Activated CD4-positive, alpha-beta memory T cell treated with anti-CD3 and anti-CD28 coated beads, Interleukin-2, amount 10 ng/mL, durations not matched to agents 7 days and 5 days (primary cell): ENCODE measurements at regions not wholly inside any gene's neighbourhood (a gene's known extent, or its start where the extent isn't known, plus 50 kb on each side); places are given as distances from the start of the nearest gene placed in this dataset.

Experiments used
- CTCF ChIA-PET: fragments of 350-600 bp; sonication (Branson Sonifier 250); formaldehyde crosslinking; loops from one replicate; lab custom pipeline; 2021; ENCODE audit warnings: antibody characterized with exemption, inconsistent platforms; lab: Charles Lee
- POLR2A ChIA-PET: fragments of 350-600 bp; sonication (Branson Sonifier 250); formaldehyde crosslinking; loops from one replicate; lab custom pipeline; 2021; ENCODE audit warnings: antibody characterized with exemption; lab: Charles Lee
- DNase-seq: peaks from one replicate; pipeline ENCODE4 v3.0.0-alpha.2; 2020
- H3K27ac Mint-ChIP-seq: one replicate; pipeline ENCODE4 v1.8.0; 2021; ENCODE audit warnings: mild to moderate bottlenecking, mixed read lengths
- H3K27me3 Mint-ChIP-seq: one replicate; pipeline ENCODE4 v1.8.0; 2021; ENCODE audit warnings: mixed read lengths
- H3K36me3 Mint-ChIP-seq: one replicate; pipeline ENCODE4 v1.8.0; 2021; ENCODE audit warnings: low read depth, mixed read lengths
- H3K4me1 Mint-ChIP-seq: one replicate; pipeline ENCODE4 v1.8.0; 2021; ENCODE audit warnings: mixed read lengths
- H3K4me3 Mint-ChIP-seq: one replicate; pipeline ENCODE4 v1.8.0; 2021; ENCODE audit warnings: mild to moderate bottlenecking, mixed read lengths
- H3K9me3 Mint-ChIP-seq: one replicate; pipeline ENCODE4 v1.8.0; 2021; ENCODE audit warnings: mixed read lengths

DNA sequence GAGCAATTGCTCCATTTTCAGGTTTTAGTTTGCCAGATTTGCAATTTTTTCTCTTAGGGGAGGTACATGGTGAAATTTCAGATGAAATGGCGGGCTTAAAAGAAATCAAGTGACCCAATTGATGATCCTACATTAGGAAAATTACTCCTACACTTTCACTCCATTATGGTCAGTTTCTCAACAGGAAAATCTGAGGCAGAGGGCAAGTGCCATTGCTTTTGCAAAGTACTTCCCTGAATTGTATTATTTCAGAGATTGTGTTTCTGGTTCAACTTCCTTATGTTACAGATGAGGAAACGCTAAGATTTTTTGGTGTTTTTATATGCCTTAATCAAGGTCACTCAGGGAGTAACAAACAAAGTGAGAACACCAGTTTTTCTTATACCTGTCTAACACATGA is 302.2 kb downstream of the ARAP2 start:
- Mint-ChIP-seq H3K4me3 (no peak overlapping the region), H3K36me3 (no peaks in the 10 kb centered on the region), H3K27me3 (no peaks in the 10 kb centered on the region), H3K9me3 (no peaks in the 10 kb centered on the region), H3K27ac (no peak overlapping the region), H3K4me1 (no peaks in the 10 kb centered on the region)
- CTCF ChIA-PET: no interaction called here
- POLR2A ChIA-PET: no interaction called here
- no peak for DNase-seq

DNA sequence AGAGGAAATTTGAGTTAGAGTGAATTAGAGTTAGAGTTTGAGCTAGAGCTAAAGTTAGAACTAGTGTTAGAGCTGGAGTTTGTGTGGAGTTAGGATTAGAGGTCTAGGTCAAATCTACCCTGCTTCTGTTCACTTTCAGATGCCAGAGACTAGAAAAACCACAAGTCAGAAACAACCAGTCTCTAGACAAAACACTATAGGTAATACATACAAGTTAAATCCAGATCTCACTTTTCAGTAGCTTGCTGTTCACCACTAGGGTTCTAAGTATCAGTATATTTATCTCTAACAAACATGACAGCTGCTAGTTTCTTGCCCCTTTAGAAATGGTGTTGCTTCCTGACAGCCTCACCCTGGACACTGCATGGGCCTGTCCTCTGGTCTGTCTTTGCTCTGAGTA is 300.7 kb downstream of the ARAP2 start:
- Mint-ChIP-seq H3K9me3 (no peaks in the 10 kb centered on the region), H3K4me1 (no peaks in the 10 kb centered on the region), H3K36me3 (no peaks in the 10 kb centered on the region), H3K27ac (no peak overlapping the region), H3K4me3 (no peak overlapping the region), H3K27me3 (no peaks in the 10 kb centered on the region)
- CTCF ChIA-PET: no interaction called here
- DNase-seq: no peak
- POLR2A ChIA-PET: no interaction called here

DNA sequence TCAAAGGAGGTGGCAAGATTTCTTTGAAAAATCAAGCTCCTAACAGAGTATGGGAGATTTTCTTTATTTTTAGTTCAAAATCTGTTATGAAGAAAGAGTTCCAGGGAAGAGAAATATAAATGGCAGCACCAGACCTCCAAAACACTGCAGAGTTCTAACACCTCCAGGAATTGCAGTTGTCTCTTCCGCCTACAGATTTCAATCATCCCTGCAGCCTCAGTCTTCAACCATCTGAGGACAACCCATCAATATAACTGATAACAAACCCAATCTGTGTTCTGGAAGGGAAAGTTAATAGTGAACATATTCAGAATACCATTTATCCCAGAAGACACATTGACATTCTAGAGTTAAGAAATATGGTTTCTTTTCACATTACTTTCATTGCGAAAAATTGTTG is 296.1 kb downstream of the ARAP2 start:
- no peaks in the 10 kb centered on the region for H3K4me1 Mint-ChIP-seq
- no peaks in the 10 kb centered on the region for H3K36me3 Mint-ChIP-seq
- H3K4me3 Mint-ChIP-seq: no peak overlapping the region
- peaks cover 6% of the 10 kb centered on the region for H3K9me3 Mint-ChIP-seq
- H3K27ac Mint-ChIP-seq: no peak overlapping the region
- ChIA-PET POLR2A (no interaction called here), CTCF (no interaction called here)
- no peak for DNase-seq
- H3K27me3 Mint-ChIP-seq: no peaks in the 10 kb centered on the region

DNA sequence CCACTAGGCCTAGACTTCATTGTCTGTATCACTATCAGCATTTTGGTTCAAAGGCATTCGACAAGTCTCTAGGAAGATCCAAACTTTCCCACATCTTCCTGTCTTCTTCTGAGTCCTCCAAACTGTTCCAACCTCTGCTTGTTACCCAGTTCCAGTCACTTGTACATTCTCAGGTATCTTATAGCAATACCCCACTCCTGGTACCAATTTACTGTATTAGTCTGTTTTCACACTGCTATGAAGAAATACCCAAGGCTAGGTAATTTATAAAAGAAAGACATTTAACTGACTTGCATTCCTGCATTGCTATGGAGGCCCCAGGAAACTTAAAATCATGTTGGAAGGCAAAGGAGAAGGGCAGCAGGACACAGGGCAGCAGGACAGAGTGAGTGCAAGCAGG is 293.9 kb downstream of the ARAP2 start:
- H3K27me3 Mint-ChIP-seq: peaks cover 2% of the 10 kb centered on the region
- POLR2A ChIA-PET: no interaction called here
- peaks cover 6% of the 10 kb centered on the region for H3K9me3 Mint-ChIP-seq
- H3K36me3 Mint-ChIP-seq: no peaks in the 10 kb centered on the region
- no peak for DNase-seq
- H3K4me3 Mint-ChIP-seq: no peak overlapping the region
- no peaks in the 10 kb centered on the region for H3K4me1 Mint-ChIP-seq
- CTCF ChIA-PET: no interaction called here
- no peak overlapping the region for H3K27ac Mint-ChIP-seq

DNA sequence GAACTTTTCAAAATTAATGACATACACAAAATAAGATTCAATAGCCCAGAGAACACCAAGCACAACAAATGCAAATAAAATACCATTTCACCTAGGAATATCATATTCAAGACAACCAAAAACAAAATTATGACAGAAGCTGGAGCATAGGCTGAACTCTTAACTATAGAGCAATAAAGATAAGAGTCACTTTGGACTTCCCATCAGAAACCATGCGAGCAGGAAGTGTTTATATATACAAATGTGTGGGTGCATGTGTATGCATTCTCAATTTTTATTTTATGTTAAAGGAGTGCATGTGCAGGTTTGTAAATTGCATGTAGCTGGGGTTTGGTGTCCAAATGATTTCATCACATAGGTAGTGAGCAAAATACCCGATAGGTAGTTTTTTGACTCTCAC is 291.6 kb downstream of the ARAP2 start:
- no peaks in the 10 kb centered on the region for H3K4me1 Mint-ChIP-seq
- no peaks in the 10 kb centered on the region for H3K36me3 Mint-ChIP-seq
- H3K27ac Mint-ChIP-seq: no peak overlapping the region
- peaks cover 6% of the 10 kb centered on the region for H3K9me3 Mint-ChIP-seq
- H3K4me3 Mint-ChIP-seq: no peak overlapping the region
- CTCF ChIA-PET: no interaction called here
- no peak for DNase-seq
- POLR2A ChIA-PET: no interaction called here
- H3K27me3 Mint-ChIP-seq: peaks cover 2% of the 10 kb centered on the region

DNA sequence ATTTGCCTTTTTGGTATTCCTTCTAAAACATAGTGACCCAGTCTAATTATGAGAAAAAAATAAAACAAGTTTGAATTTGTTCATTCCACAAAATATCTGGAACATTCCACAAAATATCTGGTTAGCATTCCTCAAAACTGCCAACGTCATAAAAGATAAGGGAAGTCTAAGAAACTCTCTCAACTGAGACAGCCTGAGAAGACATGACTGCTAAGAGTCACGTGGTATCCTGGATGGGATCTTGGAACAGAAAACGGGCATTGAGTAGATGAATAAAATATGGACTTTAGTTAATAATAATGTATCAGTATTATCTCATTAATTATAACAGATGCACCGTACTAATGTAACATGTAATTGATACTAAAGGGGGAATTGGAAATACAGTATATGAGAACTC is 280.9 kb downstream of the ARAP2 start:
- Mint-ChIP-seq H3K9me3 (no peaks in the 10 kb centered on the region), H3K4me1 (no peaks in the 10 kb centered on the region), H3K27ac (no peak overlapping the region), H3K4me3 (no peak overlapping the region), H3K36me3 (no peaks in the 10 kb centered on the region), H3K27me3 (no peaks in the 10 kb centered on the region)
- ChIA-PET POLR2A (no interaction called here), CTCF (interaction anchor here (1.1 kb wide), 1 partner anchor 29 kb away, joined by 3 read pairs; no protein-coding TSS in a partner anchor)
- no peak for DNase-seq

DNA sequence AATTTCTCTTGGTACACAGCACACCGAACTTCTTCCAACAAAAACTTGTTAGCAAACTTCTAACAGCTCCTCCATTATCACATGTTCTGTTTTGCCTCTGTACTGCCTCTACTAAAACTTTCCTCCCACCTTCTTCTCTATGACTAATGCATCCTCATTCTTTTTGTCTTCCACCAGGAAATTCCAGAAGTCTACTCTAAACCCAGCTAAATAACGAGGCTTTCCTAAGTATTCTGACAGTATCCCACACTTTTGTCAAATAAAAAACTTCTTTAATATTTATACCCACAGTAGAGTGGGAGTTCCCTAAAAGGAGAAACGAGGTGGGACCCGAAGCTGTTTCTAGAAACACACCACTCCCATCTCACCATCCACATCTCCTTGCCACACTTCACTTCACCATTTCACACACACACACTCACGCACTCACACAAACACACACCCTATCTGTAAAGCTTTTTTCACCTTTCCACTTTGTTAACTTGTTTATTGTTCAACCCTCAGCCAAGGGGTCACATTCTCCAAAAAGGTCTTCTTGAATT is 280.3 kb downstream of the ARAP2 start:
- CTCF ChIA-PET: interaction anchor here (1.1 kb wide), 1 partner anchor 30 kb away, joined by 3 read pairs; no protein-coding TSS in a partner anchor
- POLR2A ChIA-PET: no interaction called here
- Mint-ChIP-seq H3K27ac (no peak overlapping the region), H3K4me1 (no peaks in the 10 kb centered on the region), H3K27me3 (no peaks in the 10 kb centered on the region), H3K9me3 (no peaks in the 10 kb centered on the region), H3K4me3 (no peak overlapping the region), H3K36me3 (no peaks in the 10 kb centered on the region)
- DNase-seq: no peak

DNA sequence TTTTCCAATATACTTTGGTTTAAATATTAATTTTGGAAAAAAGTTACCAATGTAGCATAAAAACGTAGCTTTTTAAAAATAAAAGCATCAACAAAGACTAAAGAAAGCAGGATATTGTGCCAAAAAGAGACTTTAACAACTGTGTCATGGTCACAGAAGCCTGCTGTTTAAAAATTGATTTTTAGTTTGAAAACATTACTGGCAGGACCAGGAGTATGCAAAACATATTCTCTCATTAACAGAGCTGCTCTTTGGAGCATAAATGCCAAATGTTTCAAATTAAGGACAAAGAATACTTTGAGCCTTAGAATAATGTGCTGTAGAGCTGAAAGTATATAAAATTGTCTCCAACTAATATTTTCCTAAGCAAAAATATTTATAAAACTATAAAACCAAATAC is 279.0 kb downstream of the ARAP2 start:
- CTCF ChIA-PET: no interaction called here
- POLR2A ChIA-PET: no interaction called here
- no peak for DNase-seq
- Mint-ChIP-seq H3K36me3 (no peaks in the 10 kb centered on the region), H3K27ac (no peak overlapping the region), H3K9me3 (no peaks in the 10 kb centered on the region), H3K27me3 (no peaks in the 10 kb centered on the region), H3K4me1 (no peaks in the 10 kb centered on the region), H3K4me3 (no peak overlapping the region)

DNA sequence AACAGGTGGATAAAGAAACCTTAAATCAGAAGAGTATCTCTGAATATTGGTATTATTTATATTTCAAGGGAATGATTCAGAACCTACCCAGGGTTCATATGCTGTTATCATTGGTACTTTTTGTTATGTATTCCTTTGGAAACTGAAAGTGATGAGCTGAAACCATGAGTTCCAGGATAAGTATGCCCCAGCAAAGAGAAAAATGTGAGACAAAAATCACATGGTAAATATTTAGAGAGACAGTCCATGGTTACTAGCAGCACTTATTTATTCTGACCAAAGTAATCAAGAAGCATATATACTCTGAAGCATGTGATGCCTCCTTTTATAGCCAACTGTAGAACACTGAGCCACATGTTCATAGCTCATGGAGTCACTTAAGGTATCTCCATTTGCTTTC is 277.7 kb downstream of the ARAP2 start:
- H3K27ac Mint-ChIP-seq: no peak overlapping the region
- no peak overlapping the region for H3K4me3 Mint-ChIP-seq
- no peaks in the 10 kb centered on the region for H3K27me3 Mint-ChIP-seq
- no peaks in the 10 kb centered on the region for H3K36me3 Mint-ChIP-seq
- no peaks in the 10 kb centered on the region for H3K9me3 Mint-ChIP-seq
- CTCF ChIA-PET: no interaction called here
- DNase-seq: no peak
- POLR2A ChIA-PET: no interaction called here
- H3K4me1 Mint-ChIP-seq: peaks cover 3% of the 10 kb centered on the region

DNA sequence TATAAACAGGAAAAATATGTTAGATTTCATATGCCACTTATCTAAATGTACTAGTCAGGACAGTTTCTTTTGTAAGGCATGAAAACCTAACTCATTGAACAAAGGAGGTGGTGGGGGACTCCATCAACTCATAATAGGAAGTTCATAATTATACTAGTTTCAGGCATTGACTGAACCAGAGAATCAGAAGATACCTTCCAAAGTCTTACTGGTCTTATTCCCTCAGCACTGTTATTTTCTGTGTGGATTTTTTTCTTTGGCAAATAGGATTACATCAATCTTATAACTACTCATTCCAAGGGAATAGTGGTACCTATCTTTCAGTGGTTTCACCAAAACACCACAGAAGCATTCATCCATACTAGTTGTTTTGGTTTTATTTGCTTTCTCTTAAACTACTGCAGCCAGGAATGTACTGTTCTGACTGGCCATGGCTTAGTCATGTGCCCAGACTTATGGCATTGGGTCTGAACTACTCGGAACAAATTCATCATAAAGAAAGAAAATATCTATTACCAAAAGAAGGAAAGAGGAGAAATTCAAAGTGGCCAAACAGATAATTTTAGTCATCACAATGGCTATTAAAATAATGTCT is 273.9 kb downstream of the ARAP2 start:
- no peak for DNase-seq
- Mint-ChIP-seq H3K27me3 (no peaks in the 10 kb centered on the region), H3K9me3 (no peaks in the 10 kb centered on the region), H3K27ac (no peak overlapping the region), H3K4me3 (no peak overlapping the region), H3K4me1 (peaks cover 3% of the 10 kb centered on the region), H3K36me3 (no peaks in the 10 kb centered on the region)
- ChIA-PET POLR2A (no interaction called here), CTCF (no interaction called here)

DNA sequence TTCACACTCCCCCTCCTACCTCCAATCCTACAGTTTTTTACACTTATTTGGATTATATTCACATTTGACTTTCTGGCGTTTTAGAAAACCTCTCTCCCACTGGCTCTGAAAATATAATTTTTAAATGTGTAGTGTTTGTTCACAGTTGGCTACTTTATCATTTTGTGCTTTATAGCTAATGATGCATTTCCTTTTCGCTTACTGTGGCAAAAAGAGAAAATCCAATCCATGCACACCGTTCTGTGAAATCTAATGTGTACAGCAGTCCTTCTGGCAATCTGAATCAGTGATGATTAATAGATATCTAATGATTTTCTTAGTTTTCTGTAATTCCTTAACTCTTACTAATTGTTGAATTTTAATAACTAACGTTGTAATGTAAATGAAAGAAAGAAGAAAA is 271.5 kb downstream of the ARAP2 start:
- no peak overlapping the region for H3K4me3 Mint-ChIP-seq
- H3K27ac Mint-ChIP-seq: no peak overlapping the region
- H3K27me3 Mint-ChIP-seq: no peaks in the 10 kb centered on the region
- H3K9me3 Mint-ChIP-seq: no peaks in the 10 kb centered on the region
- POLR2A ChIA-PET: no interaction called here
- H3K4me1 Mint-ChIP-seq: peaks cover 9% of the 10 kb centered on the region
- no peaks in the 10 kb centered on the region for H3K36me3 Mint-ChIP-seq
- CTCF ChIA-PET: no interaction called here
- no peak for DNase-seq

DNA sequence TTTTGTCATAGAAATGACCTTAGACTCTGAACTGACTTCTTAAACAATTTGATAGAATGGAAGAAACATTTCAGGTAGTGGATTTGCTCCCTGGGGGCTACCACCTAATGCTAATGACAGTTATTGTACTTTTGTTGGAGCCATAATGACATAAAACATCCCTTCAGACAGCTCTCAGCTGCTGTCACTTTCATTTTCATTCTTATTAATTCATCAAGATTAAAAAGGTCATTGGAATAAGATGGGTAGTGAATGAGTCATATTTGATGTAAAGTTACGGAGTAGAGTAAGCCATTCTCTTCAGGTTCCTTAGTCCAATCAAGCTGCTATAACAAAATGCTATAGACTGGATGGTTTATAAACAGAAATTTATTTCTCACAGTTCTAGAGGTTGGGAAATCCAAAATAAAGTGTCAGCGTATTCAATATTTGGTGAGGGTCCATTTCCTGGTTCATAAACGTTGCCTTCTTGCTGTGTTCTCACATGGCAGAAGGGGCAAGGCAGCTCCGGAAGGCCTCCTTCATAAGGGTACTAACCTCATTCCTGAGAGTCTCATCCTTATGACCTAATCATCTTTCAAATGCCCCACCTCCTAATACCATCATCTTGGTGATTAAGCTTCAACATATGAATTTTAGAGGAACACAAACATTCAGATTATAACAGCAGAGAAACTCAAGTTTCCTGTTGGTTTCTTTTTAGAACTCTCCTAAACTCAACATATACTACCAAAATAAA is 268.5 kb downstream of the ARAP2 start:
- CTCF ChIA-PET: no interaction called here
- H3K4me1 Mint-ChIP-seq: peaks cover 6% of the 10 kb centered on the region
- H3K36me3 Mint-ChIP-seq: no peaks in the 10 kb centered on the region
- H3K27ac Mint-ChIP-seq: no peak overlapping the region
- no peak overlapping the region for H3K4me3 Mint-ChIP-seq
- H3K27me3 Mint-ChIP-seq: no peaks in the 10 kb centered on the region
- no peak for DNase-seq
- POLR2A ChIA-PET: no interaction called here
- H3K9me3 Mint-ChIP-seq: no peaks in the 10 kb centered on the region

DNA sequence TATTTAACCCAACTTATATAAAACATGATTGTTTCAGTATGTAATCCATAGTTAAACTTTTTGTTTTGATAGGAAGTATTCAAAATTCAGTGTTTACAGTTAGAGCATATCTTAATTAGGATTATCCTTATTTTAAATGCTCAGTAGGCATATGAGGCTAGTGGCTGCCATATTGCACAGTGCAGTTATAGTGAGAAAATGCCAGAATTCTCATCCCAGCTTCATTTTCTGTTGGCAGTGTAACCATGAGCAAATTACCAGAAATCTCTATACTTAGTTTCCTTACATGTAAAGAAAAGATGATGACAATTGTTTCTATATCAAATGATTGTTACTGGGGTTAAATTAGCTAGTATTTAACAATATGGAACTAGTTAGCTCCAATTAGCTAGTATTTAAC is 265.8 kb downstream of the ARAP2 start:
- no peak for DNase-seq
- Mint-ChIP-seq H3K9me3 (no peaks in the 10 kb centered on the region), H3K4me1 (peaks cover 10% of the 10 kb centered on the region), H3K36me3 (no peaks in the 10 kb centered on the region), H3K27ac (no peak overlapping the region), H3K27me3 (no peaks in the 10 kb centered on the region), H3K4me3 (no peak overlapping the region)
- CTCF ChIA-PET: no interaction called here
- POLR2A ChIA-PET: no interaction called here

DNA sequence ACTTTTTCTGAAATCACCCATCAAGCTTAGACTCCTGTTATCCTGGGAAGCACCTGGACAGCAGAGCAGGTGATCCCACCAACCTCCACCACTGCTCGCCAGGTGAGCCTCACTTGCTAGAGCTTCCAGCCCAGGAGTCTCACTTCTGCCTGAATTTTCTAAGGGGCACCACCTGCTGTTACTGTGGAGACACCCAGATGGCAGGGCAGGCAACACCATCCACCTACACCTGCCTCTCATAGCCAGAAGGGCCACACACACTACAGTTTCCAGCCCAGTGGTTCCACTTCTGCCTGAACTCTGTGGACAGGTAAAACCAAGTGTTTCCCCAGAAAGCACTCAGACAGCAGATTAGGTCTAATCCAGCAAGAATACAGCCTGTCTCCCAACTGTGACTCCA is 262.0 kb downstream of the ARAP2 start:
- ChIA-PET CTCF (no interaction called here), POLR2A (no interaction called here)
- no peak overlapping the region for H3K4me3 Mint-ChIP-seq
- peaks cover 3% of the 10 kb centered on the region for H3K9me3 Mint-ChIP-seq
- H3K36me3 Mint-ChIP-seq: no peaks in the 10 kb centered on the region
- peaks cover 3% of the 10 kb centered on the region for H3K27me3 Mint-ChIP-seq
- no peak for DNase-seq
- H3K27ac Mint-ChIP-seq: no peak overlapping the region
- peaks cover 4% of the 10 kb centered on the region for H3K4me1 Mint-ChIP-seq
